SK-N-SH (cell line): ENCODE measurements at regions not wholly inside any gene's neighbourhood (a gene's known extent, or its start where the extent isn't known, plus 50 kb on each side); places are given as distances from the start of the nearest gene placed in this dataset.

ENCODE experiments used
- CTCF ChIA-PET: fragments of 300-600, 350-600 bp; formaldehyde crosslinking; extraction: SDS; loops from one replicate; lab custom pipeline; 2021; lab: Yijun Ruan, JAX
- POLR2A ChIA-PET: fragments of 350-600 bp; sonication (Branson Sonifier 250); formaldehyde crosslinking; extraction: SDS; loops from one replicate; lab custom pipeline; 2020; ENCODE audit warnings: antibody characterized with exemption, inconsistent platforms; lab: Yijun Ruan, JAX
- DNase-seq: peaks from one replicate; pipeline ENCODE4 v3.0.0; 2012
- H2AFZ ChIP-seq: fragments of 200-600 bp; sonication (generic); 2 replicates; pipeline ENCODE4 v1.8.1; 2016; ENCODE audit warnings: antibody characterized with exemption, mild to moderate bottlenecking, low read depth
- H3F3A ChIP-seq: fragments of 200-600 bp; sonication (generic); replicated peaks from 2 replicates; pipeline ENCODE3; 2016; ENCODE audit warnings: antibody characterized with exemption, mild to moderate bottlenecking; ENCODE audit not compliant: insufficient read depth
- H3K27ac ChIP-seq, 2 experiments: fragments of 200-500 bp in 1 of 2; fragments of 200-600 bp in 1 of 2; sonication (Bioruptor generic) in 1 of 2; sonication (generic), shearing (Covaris generic) in 1 of 2; 2 replicates each; pipeline versions ENCODE4 v1.5.1 to v1.6.1; 2014 to 2016; ENCODE audit warnings: low read depth in 2 of 2, inconsistent platforms in 1 of 2, low read length in 1 of 2, mild to moderate bottlenecking in 1 of 2, mixed read lengths in 1 of 2
- H3K27me3 ChIP-seq: fragments of 200-600 bp; sonication (generic), shearing (Covaris generic); 2 replicates; pipeline ENCODE4 v1.6.1; 2016; ENCODE audit warnings: mixed run types; ENCODE audit not compliant: insufficient read depth
- H3K36me3 ChIP-seq, 2 experiments: fragments of 200-500 bp in 1 of 2; fragments of 200-600 bp in 1 of 2; sonication (Bioruptor generic) in 1 of 2; sonication (generic) in 1 of 2; replicated peaks in 1 of 2; 2 replicates each; pipeline versions ENCODE3 to v1.5.1; 2014 to 2016; ENCODE audit warnings: low read length in 1 of 2, mild to moderate bottlenecking in 1 of 2; ENCODE audit not compliant: insufficient read depth in 2 of 2, control insufficient read depth in 1 of 2
- H3K4me1 ChIP-seq, 2 experiments: fragments of 200-500 bp in 1 of 2; fragments of 200-600 bp in 1 of 2; sonication (Bioruptor generic) in 1 of 2; sonication (generic), shearing (Covaris generic) in 1 of 2; 2 replicates each; pipeline versions ENCODE4 v1.5.1 to v1.6.1; 2014 to 2016; ENCODE audit warnings: low read depth in 1 of 2, low read length in 1 of 2, mixed run types in 1 of 2; ENCODE audit not compliant: insufficient read depth in 2 of 2, control insufficient read depth in 1 of 2
- H3K4me2 ChIP-seq: fragments of 200-600 bp; sonication (generic), shearing (Covaris generic); 2 replicates; pipeline ENCODE4 v1.6.1; 2017; ENCODE audit warnings: mixed run types
- H3K4me3 ChIP-seq, 2 experiments: fragments of 200-500 bp in 1 of 2; fragments of 200-600 bp in 1 of 2; sonication (Bioruptor generic) in 1 of 2; sonication (generic), shearing (Covaris generic) in 1 of 2; 2 replicates each; pipeline versions ENCODE4 v1.5.1 to v1.8.1; 2014 to 2016; ENCODE audit warnings: low read depth in 2 of 2, inconsistent platforms in 1 of 2, low read length in 1 of 2, mild to moderate bottlenecking in 1 of 2, mixed read lengths in 1 of 2, moderate library complexity in 1 of 2
- H3K79me2 ChIP-seq: fragments of 200-600 bp; sonication (generic); 2 replicates; pipeline ENCODE4 v1.8.1; 2017; ENCODE audit warnings: mild to moderate bottlenecking; ENCODE audit not compliant: insufficient read depth
- H3K9ac ChIP-seq: fragments of 200-600 bp; sonication (generic); 2 replicates; pipeline ENCODE4 v1.6.1; 2017; ENCODE audit warnings: mixed run types
- H3K9me2 ChIP-seq: fragments of 200-600 bp; sonication (generic); 2 replicates; pipeline ENCODE4 v1.6.1; 2017; ENCODE audit warnings: mixed run types
- H3K9me3 ChIP-seq: fragments of 200-600 bp; sonication (generic); 2 replicates; pipeline ENCODE4 v1.6.1; 2017; ENCODE audit warnings: mixed run types, mild to moderate bottlenecking, moderate library complexity
- H4K20me1 ChIP-seq: fragments of 200-600 bp; sonication (generic); 2 replicates; pipeline ENCODE4 v1.6.1; 2017; ENCODE audit warnings: mild to moderate bottlenecking, mixed run types; ENCODE audit not compliant: insufficient read depth
- ELF1 ChIP-seq: IDR thresholded peaks from 2 replicates; pipeline ENCODE4 v1.4.0; 2012
- EP300 ChIP-seq, 2 experiments: IDR thresholded peaks; 2 replicates each; pipeline versions ENCODE4 v1.4.0 to v1.6.1; 2012; ENCODE audit warnings: borderline replicate concordance in 1 of 2, low read depth in 1 of 2, low read length in 1 of 2
- FOSL2 ChIP-seq: IDR thresholded peaks from 2 replicates; pipeline ENCODE4 v1.4.0; 2012; ENCODE audit warnings: low read depth, mild to moderate bottlenecking, moderate library complexity, borderline replicate concordance
- FOXJ3 ChIP-seq: sonication (generic); formaldehyde crosslinking; IDR thresholded peaks from 2 replicates; pipeline ENCODE4 v1.5.1; 2020; ENCODE audit warnings: mild to moderate bottlenecking, missing genetic modification reagents
- GATA2 ChIP-seq: sonication (generic); formaldehyde crosslinking; IDR thresholded peaks from 2 replicates; pipeline ENCODE4 v1.5.0; 2020; ENCODE audit warnings: mild to moderate bottlenecking, missing genetic modification reagents
- IRF3 ChIP-seq: fragments of 150-350 bp; IDR thresholded peaks from 2 replicates; pipeline ENCODE4 v1.6.1; 2016; ENCODE audit warnings: mild to moderate bottlenecking, low read depth, low read length
- MEF2A ChIP-seq: IDR thresholded peaks from 2 replicates; pipeline ENCODE4 v1.4.0; 2012; ENCODE audit warnings: low read depth, borderline replicate concordance
- MXI1 ChIP-seq: IDR thresholded peaks from 2 replicates; pipeline ENCODE4 v1.6.1; 2012; ENCODE audit warnings: mild to moderate bottlenecking, low read depth, low read length, improper control_type of control experiment
- PBX3 ChIP-seq: IDR thresholded peaks from 2 replicates; pipeline ENCODE4; 2012
- RAD21 ChIP-seq: IDR thresholded peaks from 2 replicates; pipeline ENCODE4 v1.6.1; 2012; ENCODE audit warnings: mild to moderate bottlenecking, low read length
- REST ChIP-seq: IDR thresholded peaks from 2 replicates; pipeline ENCODE4 v1.6.1; 2012; ENCODE audit warnings: mild to moderate bottlenecking, low read depth, low read length, moderate library complexity
- SIN3A ChIP-seq: IDR thresholded peaks from 2 replicates; pipeline ENCODE4 v1.6.1; 2012; ENCODE audit warnings: low read depth, mild to moderate bottlenecking, low read length, moderate library complexity, borderline replicate concordance
- TAF1 ChIP-seq: IDR thresholded peaks from 2 replicates; pipeline ENCODE4 v1.6.1; 2012; ENCODE audit warnings: low read depth, mild to moderate bottlenecking, low read length, moderate library complexity, borderline replicate concordance
- USF1 ChIP-seq: IDR thresholded peaks from 2 replicates; pipeline ENCODE4 v1.4.0; 2012; ENCODE audit warnings: low read depth, borderline replicate concordance
- YY1 ChIP-seq: IDR thresholded peaks from 2 replicates; pipeline ENCODE4 v1.4.0; 2012; ENCODE audit warnings: low read depth, mild to moderate bottlenecking
- ZBTB33 ChIP-seq: IDR thresholded peaks from 2 replicates; pipeline ENCODE4 v1.4.0; 2012; ENCODE audit warnings: low read depth, borderline replicate concordance
- WGBS: methylation state at CpG from one replicate; pipeline ENCODE4 v1.1.6; 2017; ENCODE audit warnings: low lambda C conversion rate; 5-methylcytosine and 5-hydroxymethylcytosine counted together

- TF ChIP-seq EP300 (IDR thresholded peaks at IDR 0.05; ENCODE audit: borderline replicate concordance in 1 of 2, low read depth in 1 of 2, low read length in 1 of 2) (no peak), SIN3A (no peak), ELF1 (no peak)
Observed at GRCh38 chr20:40775561-40776146, 86.6 kb upstream of the MAFB start (continued).

GRCh38 chr20:40776466-40777457, 87.7 kb upstream of the MAFB start:
- ChIA-PET CTCF (interaction anchor here (1.5 to 1.8 kb wide), 2 partner anchors 21 to 35 kb away, joined by 4 to 5 read pairs; no protein-coding TSS in a partner anchor), POLR2A (no interaction called here)
- Histone ChIP-seq H3K4me2 (no peak overlapping the region), H3K4me1 (peaks cover 0 to 10% of the 10 kb centered on the region in 2 experiments; a peak in 1 of 4 replicates), H3K9ac (no peak overlapping the region), H3K79me2 (no peaks in the 10 kb centered on the region), H3K9me3 (no peaks in the 10 kb centered on the region), H3K27ac (no peak overlapping the region), H3F3A (no peaks in the 10 kb centered on the region), H2AFZ (no peak overlapping the region), H3K9me2 (no peaks in the 10 kb centered on the region), H3K27me3 (no peaks in the 10 kb centered on the region), H3K36me3 (no peaks in the 10 kb centered on the region), H4K20me1 (no peaks in the 10 kb centered on the region), H3K4me3 (no peak overlapping the region)
- no peak for DNase-seq
- TF ChIP-seq PBX3 (no peak), YY1 (no peak), MEF2A (no peak), TAF1 (no peak), ZBTB33 (no peak), GATA2 (CRISPR knock-in tag) (no peak), FOSL2 (no peak), USF1 (no peak), EP300 (IDR thresholded peaks at IDR 0.05; ENCODE audit: borderline replicate concordance in 1 of 2, low read depth in 1 of 2, low read length in 1 of 2) (no peak), ELF1 (no peak), FOXJ3 (CRISPR knock-in tag) (no peak), REST (no peak), IRF3 (no peak), RAD21 (no peak), MXI1 (no peak)
- WGBS, result 47% methylated on average over 11 of the region's 13 CpGs
